Keratinocyte (primary cell): ENCODE measurements at regions not wholly inside any gene's neighbourhood (a gene's known extent, or its start where the extent isn't known, plus 50 kb on each side); places are given as distances from the start of the nearest gene placed in this dataset.

Experiments
- EZH2 ChIP-seq: IDR thresholded peaks from one replicate; pipeline ENCODE4 v1.6.1; 2012; ENCODE audit warnings: inconsistent platforms, mild to moderate bottlenecking, low read length, moderate library complexity
- TF ChIP-seq, protein P1 (sequence below), 3 experiments: IDR thresholded peaks in 1 of 3; conservative IDR thresholded peaks in 1 of 3; optimal IDR thresholded peaks in 1 of 3; 2 replicates in 2 of 3; 3 replicates in 1 of 3; pipeline versions ENCODE3 to v1.5.1; 2011; ENCODE audit warnings: low read length in 3 of 3, mild to moderate bottlenecking in 3 of 3, moderate library complexity in 2 of 3, control low read depth in 1 of 3, inconsistent platforms in 1 of 3; ENCODE audit not compliant: insufficient read depth in 2 of 3; ENCODE audit errors: extremely low read depth in 1 of 3

DNA sequence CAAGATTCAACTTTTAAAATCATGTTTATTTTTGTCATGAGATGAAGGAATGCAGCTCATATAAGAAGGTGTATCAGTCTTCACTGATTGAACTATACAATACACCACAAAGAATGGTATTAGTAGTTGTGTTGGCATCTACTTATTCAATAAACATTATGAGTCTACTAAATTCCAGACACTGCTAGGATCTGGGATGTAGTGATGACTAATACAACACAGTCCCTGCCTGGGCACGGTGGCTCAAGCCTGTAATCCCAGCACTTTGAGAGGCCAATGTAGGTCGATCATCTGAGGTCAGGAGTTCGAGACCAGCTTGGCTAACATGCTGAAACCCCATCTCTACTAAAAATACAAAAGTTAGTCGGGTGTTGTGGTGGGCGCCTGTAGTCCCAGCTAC is 171.4 kb upstream of the NFIB start:
- TF ChIP-seq, protein P1, sequence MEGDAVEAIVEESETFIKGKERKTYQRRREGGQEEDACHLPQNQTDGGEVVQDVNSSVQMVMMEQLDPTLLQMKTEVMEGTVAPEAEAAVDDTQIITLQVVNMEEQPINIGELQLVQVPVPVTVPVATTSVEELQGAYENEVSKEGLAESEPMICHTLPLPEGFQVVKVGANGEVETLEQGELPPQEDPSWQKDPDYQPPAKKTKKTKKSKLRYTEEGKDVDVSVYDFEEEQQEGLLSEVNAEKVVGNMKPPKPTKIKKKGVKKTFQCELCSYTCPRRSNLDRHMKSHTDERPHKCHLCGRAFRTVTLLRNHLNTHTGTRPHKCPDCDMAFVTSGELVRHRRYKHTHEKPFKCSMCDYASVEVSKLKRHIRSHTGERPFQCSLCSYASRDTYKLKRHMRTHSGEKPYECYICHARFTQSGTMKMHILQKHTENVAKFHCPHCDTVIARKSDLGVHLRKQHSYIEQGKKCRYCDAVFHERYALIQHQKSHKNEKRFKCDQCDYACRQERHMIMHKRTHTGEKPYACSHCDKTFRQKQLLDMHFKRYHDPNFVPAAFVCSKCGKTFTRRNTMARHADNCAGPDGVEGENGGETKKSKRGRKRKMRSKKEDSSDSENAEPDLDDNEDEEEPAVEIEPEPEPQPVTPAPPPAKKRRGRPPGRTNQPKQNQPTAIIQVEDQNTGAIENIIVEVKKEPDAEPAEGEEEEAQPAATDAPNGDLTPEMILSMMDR (optimal IDR thresholded peaks at IDR 0.05 in 1 of 3, IDR thresholded peaks at IDR 0.05 in 1 of 3, conservative IDR thresholded peaks at IDR 0.05 in 1 of 3; ENCODE audit: extremely low read depth in 1 of 3, insufficient read depth in 2 of 3, low read length in 3 of 3), result no peak
- TF ChIP-seq EZH2, result no peak
